K562 (cell line): ENCODE measurements at regions not wholly inside any gene's neighbourhood (a gene's known extent, or its start where the extent isn't known, plus 50 kb on each side); places are given as distances from the start of the nearest gene placed in this dataset.
"Not testable (repeated sequence)": the region's sequence is repeated elsewhere in the genome, so short reads cannot be mapped to it uniquely, and the experiment has no call there.

Experiments used
- CTCF ChIP-seq, 3 experiments: IDR thresholded peaks in 2 of 3; conservative IDR thresholded peaks in 1 of 3; 2 replicates each; pipeline ENCODE4 v1.5.1; 2011 to 2012; ENCODE audit warnings: low read length in 3 of 3, mild to moderate bottlenecking in 3 of 3, control low read depth in 2 of 3, improper control_type of control experiment in 1 of 3, inconsistent platforms in 1 of 3, low read depth in 1 of 3, mixed read lengths in 1 of 3, moderate library complexity in 1 of 3; ENCODE audit not compliant: insufficient read depth in 2 of 3
- E4F1 ChIP-seq: fragments of 250-450 bp; sonication (Bioruptor Pico); IDR thresholded peaks from 2 replicates; pipeline ENCODE4 v1.5.0; 2021; ENCODE audit warnings: mild to moderate bottlenecking, borderline replicate concordance
- EGR1 ChIP-seq: fragments of 450-650 bp; conservative IDR thresholded peaks from 2 replicates; pipeline ENCODE4 v1.6.1; 2017; ENCODE audit warnings: mild to moderate bottlenecking
- GTF2F1 ChIP-seq: IDR thresholded peaks from 2 replicates; pipeline ENCODE4 v1.6.1; 2011; ENCODE audit warnings: low read depth, low read length, improper control_type of control experiment
- JUNB ChIP-seq: fragments of 450-650 bp; formaldehyde crosslinking; conservative IDR thresholded peaks from 2 replicates; pipeline ENCODE4 v1.4.0; 2020; ENCODE audit warnings: mild to moderate bottlenecking
- MLX ChIP-seq, 2 experiments: fragments of 450-650 bp in 1 of 2; sonication (generic) in 1 of 2; formaldehyde crosslinking; conservative IDR thresholded peaks; 2 replicates each; pipeline versions ENCODE4 v1.4.0 to v1.8.1; 2020 to 2022; ENCODE audit warnings: mild to moderate bottlenecking in 1 of 2, missing genetic modification reagents in 1 of 2
- NFIC ChIP-seq: fragments of 450-650 bp; IDR thresholded peaks from 2 replicates; pipeline ENCODE4 v1.6.1; 2017; ENCODE audit warnings: mild to moderate bottlenecking, inconsistent platforms
- RBM39 ChIP-seq: fragments of 200-400 bp; formaldehyde crosslinking; optimal IDR thresholded peaks from 2 replicates; pipeline ENCODE3; 2018; ENCODE audit warnings: low read depth, low read length
- SMARCA5 ChIP-seq: fragments of 450-650 bp; IDR thresholded peaks from 2 replicates; pipeline ENCODE4 v1.6.1; 2016
- SOX6 ChIP-seq: fragments of 450-650 bp; IDR thresholded peaks from 2 replicates; pipeline ENCODE4 v1.6.1; 2014; ENCODE audit warnings: mild to moderate bottlenecking
- ZBTB33 ChIP-seq: sonication (generic); formaldehyde crosslinking; IDR thresholded peaks from 2 replicates; pipeline ENCODE4 v1.8.1; 2023; ENCODE audit warnings: mild to moderate bottlenecking, missing genetic modification reagents
- ZNF696 ChIP-seq: fragments of 250-450 bp; sonication (Bioruptor Pico); conservative IDR thresholded peaks from 2 replicates; pipeline ENCODE4 v1.4.0; 2020; ENCODE audit warnings: mild to moderate bottlenecking, moderate library complexity

GRCh38 chr13:18628928-18629327, 552.7 kb downstream of the TUBA3C start:
- not testable (repeated sequence) for TF ChIP-seq ZBTB33; SMARCA5; JUNB; CTCF (IDR thresholded peaks at IDR 0.05 in 2 of 3, conservative IDR thresholded peaks at IDR 0.05 in 1 of 3; ENCODE audit: insufficient read depth in 2 of 3, low read depth in 1 of 3, low read length in 3 of 3); E4F1 (CRISPR knock-in tag); SOX6; MLX (CRISPR knock-in tag; conservative IDR thresholded peaks at IDR 0.05); ZNF696 (CRISPR knock-in tag); NFIC; GTF2F1; EGR1; RBM39
